ENCODE measurements at regions not wholly inside any gene's neighbourhood (a gene's known extent, or its start where the extent isn't known, plus 50 kb on each side); places are given as distances from the start of the nearest gene placed in this dataset.
"Not testable (repeated sequence)": the region's sequence is repeated elsewhere in the genome, so short reads cannot be mapped to it uniquely, and the experiment has no call there.

DNA sequence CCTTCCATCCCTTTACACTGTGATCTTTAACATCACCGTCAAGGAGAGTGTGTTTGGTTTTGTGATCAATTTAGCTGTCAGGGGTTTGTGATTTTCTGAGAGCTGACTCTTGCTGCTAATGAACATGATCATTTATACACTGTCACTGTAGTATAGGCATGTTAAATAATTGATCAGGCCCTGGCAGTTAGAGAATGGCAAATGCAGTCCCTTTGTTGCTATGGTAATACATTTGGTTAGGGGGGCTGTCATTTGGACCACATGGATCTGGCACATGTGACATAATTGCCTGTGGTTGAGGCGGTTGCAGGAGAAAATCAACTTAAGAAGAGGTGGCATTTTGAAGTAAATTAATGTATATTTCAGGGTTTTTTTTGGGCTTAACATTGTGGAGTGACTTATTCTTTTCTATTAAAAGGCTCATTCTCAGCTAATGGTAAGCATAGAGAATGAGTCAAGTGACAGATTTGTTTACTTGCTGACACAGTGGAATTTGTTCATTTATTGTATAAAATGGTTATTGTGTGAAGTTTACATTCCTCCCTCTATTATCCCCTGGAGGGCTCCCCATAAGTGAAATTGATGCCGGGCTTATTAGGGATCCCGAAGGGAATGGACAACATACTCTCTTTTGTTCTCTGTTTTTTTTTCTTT lies 114.0 kb downstream of the FHIP1A start:
- Histone ChIP-seq H3K27ac (no peak overlapping the region), H3K9me3 (ENCODE audit: low read depth) (no peaks in the 10 kb centered on the region), H3K4me1 (ENCODE audit: low read depth) (peaks cover 7% of the 10 kb centered on the region), H3K4me3 (no peak overlapping the region), H3K36me3 (no peaks in the 10 kb centered on the region), H3K27me3 (no peaks in the 10 kb centered on the region)
- DNase-seq (ENCODE audit: low read depth in 1 of 2, low spot score in 1 of 2), result no peak
- TF ChIP-seq, protein P1, sequence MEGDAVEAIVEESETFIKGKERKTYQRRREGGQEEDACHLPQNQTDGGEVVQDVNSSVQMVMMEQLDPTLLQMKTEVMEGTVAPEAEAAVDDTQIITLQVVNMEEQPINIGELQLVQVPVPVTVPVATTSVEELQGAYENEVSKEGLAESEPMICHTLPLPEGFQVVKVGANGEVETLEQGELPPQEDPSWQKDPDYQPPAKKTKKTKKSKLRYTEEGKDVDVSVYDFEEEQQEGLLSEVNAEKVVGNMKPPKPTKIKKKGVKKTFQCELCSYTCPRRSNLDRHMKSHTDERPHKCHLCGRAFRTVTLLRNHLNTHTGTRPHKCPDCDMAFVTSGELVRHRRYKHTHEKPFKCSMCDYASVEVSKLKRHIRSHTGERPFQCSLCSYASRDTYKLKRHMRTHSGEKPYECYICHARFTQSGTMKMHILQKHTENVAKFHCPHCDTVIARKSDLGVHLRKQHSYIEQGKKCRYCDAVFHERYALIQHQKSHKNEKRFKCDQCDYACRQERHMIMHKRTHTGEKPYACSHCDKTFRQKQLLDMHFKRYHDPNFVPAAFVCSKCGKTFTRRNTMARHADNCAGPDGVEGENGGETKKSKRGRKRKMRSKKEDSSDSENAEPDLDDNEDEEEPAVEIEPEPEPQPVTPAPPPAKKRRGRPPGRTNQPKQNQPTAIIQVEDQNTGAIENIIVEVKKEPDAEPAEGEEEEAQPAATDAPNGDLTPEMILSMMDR (IDR thresholded peaks at IDR 0.05; ENCODE audit: low read depth, low read length), result no peak

DNA sequence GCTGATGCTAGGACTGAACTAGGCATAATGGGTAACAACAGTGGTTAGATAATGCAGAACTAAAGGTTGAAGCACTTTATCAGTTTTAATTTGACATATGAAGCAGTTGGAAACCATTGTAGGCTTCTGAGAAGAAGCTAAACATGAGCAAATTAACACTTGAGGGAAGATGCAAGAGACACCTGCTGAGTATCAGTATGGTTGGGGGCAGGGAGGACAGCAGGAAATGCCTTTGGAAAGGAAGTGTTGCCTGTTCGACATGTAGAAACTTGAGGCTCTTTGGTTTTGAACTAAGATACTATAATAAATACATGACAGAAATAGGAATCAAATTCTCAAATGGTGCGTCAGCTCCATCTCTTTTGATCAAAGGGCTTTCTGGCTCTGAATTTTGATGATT lies 115.6 kb downstream of the FHIP1A start:
- Histone ChIP-seq H3K27ac (no peak overlapping the region), H3K9me3 (ENCODE audit: low read depth) (no peaks in the 10 kb centered on the region), H3K27me3 (no peaks in the 10 kb centered on the region), H3K4me3 (no peak overlapping the region), H3K36me3 (no peaks in the 10 kb centered on the region), H3K4me1 (ENCODE audit: low read depth) (peaks cover 5% of the 10 kb centered on the region)
- TF ChIP-seq, protein P1 (IDR thresholded peaks at IDR 0.05; ENCODE audit: low read depth, low read length), result no peak
- no peak for DNase-seq (ENCODE audit: low read depth in 1 of 2, low spot score in 1 of 2)

DNA sequence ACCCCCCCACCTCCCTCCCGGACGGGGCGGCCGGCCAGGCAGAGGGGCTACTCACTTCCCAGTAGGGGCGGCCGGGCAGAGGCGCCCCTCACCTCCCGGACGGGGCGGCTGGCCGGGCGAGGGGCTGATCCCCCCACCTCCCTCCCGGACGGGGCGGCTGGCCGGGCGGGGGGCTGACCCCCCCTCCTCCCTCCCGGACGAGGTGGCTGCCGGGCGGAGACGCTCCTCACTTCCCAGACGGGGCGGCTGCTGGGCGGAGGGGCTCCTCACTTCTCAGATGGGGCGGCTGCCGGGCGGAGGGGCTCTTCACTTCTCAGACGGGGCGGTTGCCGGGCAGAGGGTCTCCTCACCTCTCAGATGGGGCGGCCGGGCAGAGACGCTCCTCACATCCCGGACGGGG lies 117.5 kb downstream of the FHIP1A start:
- H3K9me3 ChIP-seq (ENCODE audit: low read depth); DNase-seq (ENCODE audit: low read depth in 1 of 2, low spot score in 1 of 2); H3K27ac ChIP-seq; H3K4me1 ChIP-seq (ENCODE audit: low read depth); H3K4me3 ChIP-seq; H3K27me3 ChIP-seq; H3K36me3 ChIP-seq: not testable (repeated sequence)

DNA sequence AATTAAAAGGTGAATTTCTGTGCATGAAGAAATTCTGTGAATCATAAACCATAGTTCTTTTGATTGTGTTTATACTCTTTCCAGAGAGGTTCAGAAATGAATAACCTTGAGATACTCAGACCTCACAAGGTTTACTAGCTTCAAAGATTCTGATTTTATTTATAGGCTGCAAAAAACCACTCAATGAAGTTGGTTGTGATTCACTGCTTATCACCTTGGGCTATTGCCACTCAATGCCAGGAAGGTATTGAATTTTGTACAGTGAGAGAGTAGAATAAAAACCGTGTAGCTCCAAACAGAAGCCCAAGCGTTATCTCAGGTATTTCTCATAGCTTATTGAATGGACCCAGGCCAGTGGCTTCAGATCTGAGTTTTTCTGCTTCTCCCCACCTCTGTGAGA lies 118.7 kb downstream of the FHIP1A start:
- H3K4me1 ChIP-seq (ENCODE audit: low read depth), result no peaks in the 10 kb centered on the region
- no peaks in the 10 kb centered on the region for H3K27me3 ChIP-seq
- no peak overlapping the region for H3K4me3 ChIP-seq
- DNase-seq (ENCODE audit: low read depth in 1 of 2, low spot score in 1 of 2), result no peak
- TF ChIP-seq, protein P1 (IDR thresholded peaks at IDR 0.05; ENCODE audit: low read depth, low read length), result no peak
- no peak overlapping the region for H3K27ac ChIP-seq
- H3K9me3 ChIP-seq (ENCODE audit: low read depth), result no peaks in the 10 kb centered on the region
- H3K36me3 ChIP-seq, result no peaks in the 10 kb centered on the region

DNA sequence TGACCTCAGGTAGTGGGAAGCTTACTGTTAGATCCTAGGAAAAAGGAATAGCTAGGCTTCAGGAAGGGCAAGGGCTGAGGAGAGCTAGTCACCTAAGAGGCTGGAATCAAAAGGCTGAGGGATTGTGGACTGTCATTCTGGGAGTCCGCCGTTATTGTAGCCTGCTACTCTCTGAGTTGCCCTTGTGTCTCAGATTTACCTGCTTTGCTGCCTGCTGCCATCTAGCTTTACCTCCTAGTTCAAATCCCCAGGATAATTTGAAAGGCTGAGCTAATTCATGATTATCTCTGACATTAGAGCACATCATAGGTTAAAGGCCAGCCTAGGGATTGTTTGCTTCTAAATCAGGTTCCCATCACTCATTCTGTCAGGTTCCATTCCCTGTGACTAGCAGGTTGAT lies 120.2 kb downstream of the FHIP1A start:
- Histone ChIP-seq H3K36me3 (no peaks in the 10 kb centered on the region), H3K27me3 (no peaks in the 10 kb centered on the region), H3K4me3 (no peak overlapping the region), H3K9me3 (ENCODE audit: low read depth) (no peaks in the 10 kb centered on the region), H3K27ac (no peak overlapping the region), H3K4me1 (ENCODE audit: low read depth) (no peaks in the 10 kb centered on the region)
- no peak for DNase-seq (ENCODE audit: low read depth in 1 of 2, low spot score in 1 of 2)
- TF ChIP-seq, protein P1 (IDR thresholded peaks at IDR 0.05; ENCODE audit: low read depth, low read length), result no peak

DNA sequence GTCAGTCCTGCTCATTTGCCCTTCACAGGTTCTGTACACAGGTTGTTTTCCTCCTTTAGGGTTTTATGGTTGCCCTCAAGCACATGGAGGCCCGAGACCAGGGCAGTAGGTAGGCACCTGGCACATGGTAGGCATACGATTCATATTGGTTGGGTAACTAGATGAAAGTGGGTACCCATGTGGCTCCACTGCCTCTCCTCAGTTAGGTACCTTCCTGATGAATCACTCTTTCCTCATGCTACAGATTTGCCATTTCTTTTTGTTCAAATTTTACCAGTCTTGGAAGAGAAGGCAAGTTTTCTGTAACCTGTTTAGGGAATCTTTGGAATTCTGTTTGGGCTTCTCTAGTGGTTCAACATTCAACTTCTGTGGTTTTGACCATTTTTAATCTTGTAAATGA lies 121.3 kb downstream of the FHIP1A start:
- H3K27me3 ChIP-seq, result no peaks in the 10 kb centered on the region
- H3K4me3 ChIP-seq, result no peak overlapping the region
- H3K4me1 ChIP-seq (ENCODE audit: low read depth), result no peaks in the 10 kb centered on the region
- H3K9me3 ChIP-seq (ENCODE audit: low read depth), result no peaks in the 10 kb centered on the region
- DNase-seq (ENCODE audit: low read depth in 1 of 2, low spot score in 1 of 2), result no peak
- TF ChIP-seq, protein P1 (IDR thresholded peaks at IDR 0.05; ENCODE audit: low read depth, low read length), result no peak
- H3K27ac ChIP-seq, result no peak overlapping the region
- H3K36me3 ChIP-seq, result no peaks in the 10 kb centered on the region

All from cardiac muscle cell (in vitro differentiated cells and primary cell).